GM23338 (cell line): ENCODE measurements at regions not wholly inside any gene's neighbourhood (a gene's known extent, or its start where the extent isn't known, plus 50 kb on each side); places are given as distances from the start of the nearest gene placed in this dataset.

Experiments
- ATAC-seq: fragments of 200-7000 bp; cut with Tn5 transposase; 3 replicates; pipeline ENCODE4 v1.9.1; 2020
- DNase-seq: peaks from one replicate; pipeline ENCODE4 v3.0.0-alpha.2; 2015; ENCODE audit warnings: low spot score
- H2AFZ ChIP-seq: fragments of 200-600 bp; sonication (generic); 2 replicates; pipeline ENCODE4 v1.8.0; 2016; ENCODE audit warnings: antibody characterized with exemption, mild to moderate bottlenecking, moderate library complexity
- H3F3A ChIP-seq: fragments of 200-600 bp; sonication (generic); replicated peaks from 2 replicates; pipeline ENCODE4 v1.8.0; 2017; ENCODE audit warnings: antibody characterized with exemption, mixed run types, low read depth
- H3K27ac ChIP-seq: fragments of 200-600 bp; sonication (generic); 2 replicates; pipeline ENCODE4 v1.6.1; 2016; ENCODE audit warnings: low read depth
- H3K27me3 ChIP-seq: fragments of 200-600 bp; sonication (generic); 2 replicates; pipeline ENCODE4 v1.8.0; 2016; ENCODE audit warnings: mild to moderate bottlenecking, mixed run types, moderate library complexity; ENCODE audit not compliant: insufficient read depth
- H3K36me3 ChIP-seq: fragments of 200-600 bp; sonication (generic); 2 replicates; pipeline ENCODE4 v1.8.0; 2016; ENCODE audit warnings: mild to moderate bottlenecking; ENCODE audit not compliant: insufficient read depth
- H3K4me1 ChIP-seq: fragments of 200-600 bp; sonication (generic); 2 replicates; pipeline ENCODE4 v1.8.0; 2016; ENCODE audit warnings: mild to moderate bottlenecking, moderate library complexity; ENCODE audit not compliant: insufficient read depth
- H3K4me2 ChIP-seq: fragments of 200-600 bp; sonication (generic); 2 replicates; pipeline ENCODE4 v1.7.1; 2017; ENCODE audit warnings: mixed run types
- H3K4me3 ChIP-seq: fragments of 200-600 bp; sonication (generic); 2 replicates; pipeline ENCODE4 v1.6.1; 2016; ENCODE audit warnings: mixed run types
- H3K79me2 ChIP-seq: fragments of 200-600 bp; sonication (generic); replicated peaks from 2 replicates; pipeline ENCODE4 v1.8.0; 2017; ENCODE audit warnings: mild to moderate bottlenecking; ENCODE audit not compliant: insufficient read depth
- H3K9me2 ChIP-seq: fragments of 200-600 bp; sonication (generic); 2 replicates; pipeline ENCODE4 v1.8.0; 2017; ENCODE audit not compliant: insufficient read depth
- H4K20me1 ChIP-seq: fragments of 200-600 bp; sonication (generic); replicated peaks from 2 replicates; pipeline ENCODE4 v1.8.0; 2017; ENCODE audit warnings: mild to moderate bottlenecking; ENCODE audit not compliant: insufficient read depth
- H3K27ac Mint-ChIP-seq: 2 replicates; pipeline ENCODE4 v1.8.0; 2020; ENCODE audit warnings: inconsistent platforms, mild to moderate bottlenecking, moderate library complexity, mixed read lengths
- H3K27me3 Mint-ChIP-seq: 3 replicates; pipeline ENCODE4 v1.8.0; 2022; ENCODE audit warnings: low read depth, mild to moderate bottlenecking, moderate library complexity, mixed read lengths, inconsistent platforms; ENCODE audit not compliant: insufficient read depth, poor library complexity
- H3K36me3 Mint-ChIP-seq: 3 replicates; pipeline ENCODE4 v1.8.0; 2021; ENCODE audit warnings: low read depth, mild to moderate bottlenecking, inconsistent platforms, moderate library complexity, mixed read lengths
- H3K4me1 Mint-ChIP-seq: 3 replicates; pipeline ENCODE4 v1.8.0; 2020; ENCODE audit warnings: mild to moderate bottlenecking, inconsistent platforms, mixed read lengths
- H3K4me3 Mint-ChIP-seq: 3 replicates; pipeline ENCODE4 v1.8.0; 2021; ENCODE audit warnings: moderate library complexity, mild to moderate bottlenecking, inconsistent platforms, mixed read lengths
- H3K9me3 Mint-ChIP-seq: 3 replicates; pipeline ENCODE4 v1.8.0; 2020; ENCODE audit warnings: moderate library complexity, mild to moderate bottlenecking, inconsistent platforms, mixed read lengths
- CREB1 ChIP-seq: fragments of 250-450 bp; sonication (Bioruptor Pico); IDR thresholded peaks from 2 replicates; pipeline ENCODE4 v1.5.0; 2020; ENCODE audit warnings: low read depth, mild to moderate bottlenecking, moderate library complexity
- CTCF ChIP-seq, 2 experiments: fragments of 200-600 bp in 1 of 2; sonication (generic) in 1 of 2; conservative IDR thresholded peaks; 2 replicates each; pipeline versions ENCODE4 v1.5.1 to v1.6.1; 2016 to 2017; ENCODE audit warnings: antibody characterized with exemption in 2 of 2, low read depth in 2 of 2, mild to moderate bottlenecking in 2 of 2, moderate library complexity in 1 of 2
- EZH2phosphoT487 ChIP-seq: fragments of 200-600 bp; sonication (generic); IDR thresholded peaks from one replicate; pipeline ENCODE4 v1.8.1; 2018; ENCODE audit warnings: antibody characterized with exemption; ENCODE audit not compliant: unreplicated experiment
- POLR2AphosphoS5 ChIP-seq: IDR thresholded peaks from 2 replicates; pipeline ENCODE4 v1.6.1; 2016; ENCODE audit warnings: antibody characterized with exemption, low read depth
- STAT1 ChIP-seq: IDR thresholded peaks from one replicate; pipeline ENCODE4 v1.6.1; 2016; ENCODE audit warnings: antibody characterized with exemption; ENCODE audit not compliant: unreplicated experiment
- ZNF462 ChIP-seq: fragments of 250-450 bp; sonication (Bioruptor Pico); IDR thresholded peaks from 2 replicates; pipeline ENCODE4 v1.5.0; 2020; ENCODE audit warnings: mild to moderate bottlenecking, moderate library complexity

- no peaks in the 10 kb centered on the region for H3K36me3 ChIP-seq
- no peak overlapping the region for H3K4me2 ChIP-seq
- H3K36me3 Mint-ChIP-seq, result no peaks in the 10 kb centered on the region
- no peaks in the 10 kb centered on the region for H3K9me2 ChIP-seq
- no peak for DNase-seq
- H3K4me3 Mint-ChIP-seq, result no peak overlapping the region
- no peak overlapping the region for H3K4me3 ChIP-seq
- no peaks in the 10 kb centered on the region for H3F3A ChIP-seq
- H3K4me1 ChIP-seq, result no peaks in the 10 kb centered on the region
- no peaks in the 10 kb centered on the region for H3K27me3 Mint-ChIP-seq
- TF ChIP-seq ZNF462 (no peak), STAT1 (no peak), EZH2phosphoT487 (no peak), CREB1 (CRISPR knock-in tag) (no peak)
- no peak overlapping the region for H3K27ac Mint-ChIP-seq
- H2AFZ ChIP-seq, result no peak overlapping the region
- H4K20me1 ChIP-seq, result no peaks in the 10 kb centered on the region
- no peak overlapping the region for H3K27ac ChIP-seq
- peaks cover 3% of the 10 kb centered on the region; the same call in 1 of the 3 replicates for H3K4me1 Mint-ChIP-seq
- no peaks in the 10 kb centered on the region for H3K9me3 Mint-ChIP-seq
- no peaks in the 10 kb centered on the region for H3K79me2 ChIP-seq
- ATAC-seq, result no peak
- H3K27me3 ChIP-seq, result no peaks in the 10 kb centered on the region
Observed at GRCh38 chr7:42400211-42400772, 163.3 kb upstream of the GLI3 start.

- no peaks in the 10 kb centered on the region for H3K27me3 ChIP-seq
- no peak for DNase-seq
- Mint-ChIP-seq H3K36me3 (no peaks in the 10 kb centered on the region), H3K27me3 (no peaks in the 10 kb centered on the region), H3K27ac (no peak overlapping the region), H3K4me3 (no peak overlapping the region), H3K9me3 (no peaks in the 10 kb centered on the region), H3K4me1 (no peaks in the 10 kb centered on the region)
- no peaks in the 10 kb centered on the region for H3K36me3 ChIP-seq
- no peaks in the 10 kb centered on the region for H3K4me1 ChIP-seq
- no peaks in the 10 kb centered on the region for H3F3A ChIP-seq
- H3K79me2 ChIP-seq, result no peaks in the 10 kb centered on the region
- ATAC-seq, result no peak
- H3K4me2 ChIP-seq, result no peak overlapping the region
- no peak overlapping the region for H2AFZ ChIP-seq
- H3K9me2 ChIP-seq, result no peaks in the 10 kb centered on the region; the same call in 1 of the 2 replicates
- H3K4me3 ChIP-seq, result no peak overlapping the region
- H3K27ac ChIP-seq, result no peak overlapping the region
- no peaks in the 10 kb centered on the region for H4K20me1 ChIP-seq
- TF ChIP-seq POLR2AphosphoS5 (no peak), CTCF (conservative IDR thresholded peaks at IDR 0.05; ENCODE audit: low read depth in 2 of 2) (no peak)
Observed at GRCh38 chr7:42395607-42396006, 158.6 kb upstream of the GLI3 start.
